Stimulated activated CD4-positive, alpha-beta T cell treated with anti-CD3 and anti-CD28 coated beads, Interleukin-2, amount 100 ng/mL, for 24 hours (primary cell): ENCODE measurements at regions not wholly inside any gene's neighbourhood (a gene's known extent, or its start where the extent isn't known, plus 50 kb on each side); places are given as distances from the start of the nearest gene placed in this dataset.
"Not testable (repeated sequence)": the region's sequence is repeated elsewhere in the genome, so short reads cannot be mapped to it uniquely, and the experiment has no call there.

ENCODE experiments used
- DNase-seq, 2 donors: peaks; one replicate each; pipeline ENCODE4 v3.0.0-alpha.2; 2020

GRCh38 chr2:224650815-224651439 lies 65.2 kb downstream of the CCDC195 start:
- no peak for DNase-seq

GRCh38 chr2:224647684-224648083 lies 62.5 kb upstream of the CUL3 start:
- DNase-seq, result not testable (repeated sequence)

- no peak for DNase-seq
Observed at GRCh38 chr2:224646242-224646846, 61.2 kb upstream of the CUL3 start.

GRCh38 chr2:224645722-224646121 lies 60.6 kb upstream of the CUL3 start:
- no peak for DNase-seq

GRCh38 chr2:224640679-224641078 lies 55.5 kb upstream of the CUL3 start:
- no peak for DNase-seq

GRCh38 chr2:224638301-224638823 lies 53.2 kb upstream of the CUL3 start:
- DNase-seq, result peak; percentile 32 to 42
